DMS 273 treated with DMSO at 0.1 percent for 48 hours (cell line): ENCODE measurements at regions not wholly inside any gene's neighbourhood (a gene's known extent, or its start where the extent isn't known, plus 50 kb on each side); places are given as distances from the start of the nearest gene placed in this dataset.

ENCODE experiments used
- DNase-seq: peaks from one replicate; lab custom pipeline; 2025; lab: John Stamatoyannopoulos, UW

DNA sequence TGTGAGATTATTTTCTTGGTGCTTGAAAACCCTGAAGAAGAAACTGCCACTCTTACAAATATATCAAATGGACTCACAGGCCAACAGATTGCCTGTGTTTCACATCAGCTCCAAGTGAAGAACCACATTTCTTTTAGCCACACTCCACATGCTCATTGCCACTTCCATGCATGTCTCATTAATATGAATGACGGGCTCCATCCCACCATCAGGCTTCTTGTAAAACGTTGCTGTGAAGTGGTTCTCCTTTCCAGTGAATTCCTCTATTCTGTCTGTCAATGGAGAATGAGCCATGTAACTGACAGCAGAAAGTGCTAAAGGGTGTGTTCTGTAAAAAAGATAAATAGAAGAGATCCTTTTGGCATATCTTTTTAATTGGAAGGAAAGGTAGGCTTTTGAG is 188.2 kb upstream of the RMST start:
- no peak for DNase-seq

DNA sequence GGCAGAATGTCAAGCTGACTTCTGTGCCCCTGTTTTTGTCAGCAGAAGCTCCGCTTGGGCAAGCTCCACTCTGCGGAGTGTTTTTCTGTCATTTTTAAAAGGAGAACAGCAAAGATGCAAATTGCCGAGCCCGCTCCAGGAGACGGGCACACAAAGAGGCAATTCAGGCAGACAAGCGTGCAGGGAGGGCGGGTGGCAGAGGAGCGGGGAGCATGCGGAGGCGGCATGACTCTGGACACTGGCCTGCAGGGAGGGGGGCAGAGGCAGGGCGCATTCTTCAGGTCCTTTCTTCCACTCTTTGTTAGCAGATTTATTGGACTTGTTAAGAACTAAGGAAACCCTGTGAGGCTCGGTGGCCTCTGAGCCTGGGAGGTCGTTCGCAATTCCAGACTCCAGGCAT is 187.3 kb upstream of the RMST start:
- no peak for DNase-seq

DNA sequence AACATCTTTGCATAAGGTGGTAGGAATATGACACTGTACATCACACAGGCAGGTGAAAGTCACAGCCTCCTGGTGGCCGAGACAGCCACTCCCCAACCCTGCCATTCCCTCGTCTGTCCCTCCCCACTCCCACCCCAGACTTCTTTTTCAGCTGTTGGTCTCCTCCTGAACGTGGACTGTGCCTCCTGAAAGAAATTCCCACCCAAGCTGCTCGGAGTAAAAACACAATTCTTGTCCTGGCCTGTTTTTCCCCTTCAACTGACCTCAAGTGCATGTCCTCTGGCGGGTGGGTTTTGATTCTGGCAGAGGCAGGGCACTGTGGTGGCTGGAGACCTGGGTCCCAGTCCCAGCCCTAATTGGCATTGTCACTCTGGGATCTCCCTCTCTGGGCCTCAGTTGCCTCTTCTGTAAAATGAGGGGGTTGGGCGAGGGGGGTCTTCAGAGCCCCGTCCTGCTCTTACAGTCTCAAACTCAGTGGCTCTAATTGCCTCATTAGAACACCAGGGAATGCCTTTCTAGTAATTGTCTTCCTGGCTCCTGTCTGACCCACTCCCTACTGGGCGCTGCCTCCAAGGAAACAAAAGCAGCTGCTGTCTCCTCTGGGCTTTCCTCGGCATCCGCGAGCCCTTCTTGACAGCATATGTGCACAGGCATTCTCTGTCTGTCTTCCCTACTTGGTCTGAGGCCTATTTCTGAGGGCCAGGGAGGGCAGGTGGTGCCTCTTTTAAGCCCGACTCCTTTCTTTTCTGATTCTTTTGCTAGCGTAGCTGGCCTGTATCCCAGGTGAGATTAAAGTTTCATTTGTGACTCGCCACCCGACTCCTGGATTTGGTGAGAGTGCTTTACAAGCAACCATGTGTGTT is 186.6 kb upstream of the RMST start:
- no peak for DNase-seq

DNA sequence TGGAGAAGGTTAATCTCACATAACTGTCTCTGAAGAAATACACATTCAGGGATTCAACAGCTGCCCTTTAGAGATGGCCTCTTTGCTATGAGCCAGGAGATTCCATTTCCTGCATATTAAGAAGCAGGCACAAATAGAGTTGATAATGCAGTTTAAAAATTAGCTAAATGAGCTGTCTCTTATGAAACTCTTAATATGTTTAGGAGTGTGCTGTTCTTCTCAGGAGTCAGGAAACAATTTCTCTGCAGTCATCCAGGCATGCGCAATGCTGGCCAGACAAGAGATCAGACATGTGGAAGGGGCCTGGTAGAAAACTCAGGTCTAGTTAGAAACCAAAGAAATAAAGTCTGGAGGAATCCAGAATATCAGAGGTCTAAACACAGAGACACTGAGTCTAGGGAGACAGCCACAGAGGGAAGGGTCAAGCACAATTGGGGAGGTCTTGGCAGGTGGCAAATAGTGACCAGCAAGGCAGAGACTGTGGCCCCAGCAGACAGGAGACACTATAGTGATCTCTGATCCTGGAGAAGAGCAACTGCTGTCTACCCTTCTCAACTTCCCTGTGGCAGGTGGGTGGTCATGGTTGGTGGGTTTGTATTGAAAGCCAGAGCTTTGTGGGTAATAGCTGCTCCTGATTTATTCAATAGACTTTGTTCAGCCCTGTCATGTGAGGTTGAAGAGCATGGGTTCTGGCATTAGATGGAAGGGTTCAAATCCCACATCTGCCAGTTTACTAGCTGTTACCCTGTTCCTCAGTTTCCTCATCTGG is 185.8 kb upstream of the RMST start:
- no peak for DNase-seq

DNA sequence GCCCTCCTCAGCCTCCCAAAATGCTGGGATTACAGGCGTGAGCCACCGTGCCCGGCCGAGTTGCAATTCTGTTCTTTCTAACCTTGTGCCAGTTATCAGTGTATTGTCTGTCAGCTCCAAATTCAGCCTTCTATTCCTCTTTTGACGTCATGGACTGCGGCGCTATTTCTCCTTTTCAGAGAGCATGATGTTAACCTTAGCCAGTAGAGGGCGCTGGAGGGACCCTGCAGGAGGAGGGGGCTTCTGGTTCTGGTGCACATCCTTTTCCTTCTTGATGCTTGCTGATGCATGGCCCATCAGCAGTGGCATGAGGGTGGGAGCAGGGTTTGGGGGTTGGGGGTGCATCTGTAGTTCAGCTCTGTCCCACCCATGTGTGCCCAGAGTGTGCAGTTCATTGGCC is 179.3 kb upstream of the RMST start:
- no peak for DNase-seq

DNA sequence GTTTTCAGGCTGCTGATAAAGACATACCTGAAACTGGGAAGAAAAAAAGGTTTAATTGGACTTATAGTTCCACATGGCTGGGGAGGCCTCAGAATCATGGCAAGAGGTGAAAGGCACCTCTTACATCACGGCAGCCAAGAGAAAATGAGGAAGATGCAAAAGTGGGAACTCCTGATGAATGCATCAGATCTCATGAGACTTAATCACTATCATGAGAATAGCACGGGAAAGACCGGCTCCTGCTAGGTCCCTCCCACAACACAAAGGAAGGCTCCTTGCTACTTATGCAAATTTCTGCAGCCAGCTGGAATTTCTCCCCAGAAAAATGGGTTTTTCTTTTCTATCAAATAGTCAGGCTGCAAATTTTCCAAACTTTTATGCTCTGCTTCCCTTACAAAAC is 174.1 kb upstream of the RMST start:
- no peak for DNase-seq

DNA sequence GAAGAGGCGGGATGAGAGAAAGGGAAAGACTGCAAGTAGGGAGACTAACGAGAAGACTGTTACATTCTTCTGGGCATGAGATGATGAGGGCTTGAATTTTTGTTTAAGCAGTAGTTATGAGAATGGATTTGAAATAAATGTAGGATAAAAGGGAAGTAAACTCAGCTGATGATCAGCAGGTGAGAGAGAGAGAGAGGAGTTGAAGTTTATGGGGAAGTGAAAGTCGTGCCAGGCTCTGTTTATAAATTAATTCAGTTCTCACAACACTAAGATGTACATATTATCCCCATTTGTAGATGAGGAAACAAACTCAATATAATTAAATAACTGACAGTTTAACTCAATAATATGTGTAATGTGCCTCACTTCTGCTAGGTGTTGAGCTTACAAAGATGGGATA is 170.0 kb upstream of the RMST start:
- no peak for DNase-seq

DNA sequence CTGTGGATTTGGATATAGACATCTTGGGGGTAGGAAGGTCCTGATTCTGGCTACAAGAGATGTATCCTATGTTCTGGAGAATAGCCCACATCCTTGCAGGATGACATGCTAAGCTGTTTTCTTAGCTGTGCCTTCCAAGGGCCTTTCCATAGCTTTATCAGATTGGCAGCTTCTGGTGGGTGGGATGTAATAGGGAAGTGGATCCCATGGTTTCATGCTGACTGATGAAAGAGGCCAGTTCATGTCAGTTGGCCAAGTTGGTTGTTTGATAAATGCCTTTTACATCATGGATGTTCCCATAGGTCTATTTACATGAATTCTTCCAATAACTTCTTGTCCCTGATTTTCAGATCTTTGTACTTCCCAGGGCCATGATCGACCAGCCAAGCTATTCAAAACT is 169.1 kb upstream of the RMST start:
- no peak for DNase-seq

DNA sequence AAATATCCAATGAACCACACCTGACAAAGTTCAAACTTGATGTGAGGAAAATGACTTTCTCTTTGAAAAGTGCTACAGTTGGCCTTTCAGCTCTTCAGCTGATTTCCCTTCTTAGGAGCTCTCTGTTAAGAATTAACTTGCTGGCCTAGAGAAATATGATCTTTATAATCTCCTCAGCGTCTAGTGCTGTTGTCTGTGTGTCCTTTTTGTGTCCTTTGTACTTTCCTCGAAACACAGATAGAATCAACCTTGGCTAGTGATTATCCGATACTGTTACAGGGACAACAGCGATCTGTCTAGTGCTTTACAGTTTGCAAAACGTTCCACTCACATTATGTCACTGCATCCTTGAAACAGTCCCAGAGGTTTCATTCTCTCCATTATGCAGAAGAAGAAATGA is 162.8 kb upstream of the RMST start:
- no peak for DNase-seq

DNA sequence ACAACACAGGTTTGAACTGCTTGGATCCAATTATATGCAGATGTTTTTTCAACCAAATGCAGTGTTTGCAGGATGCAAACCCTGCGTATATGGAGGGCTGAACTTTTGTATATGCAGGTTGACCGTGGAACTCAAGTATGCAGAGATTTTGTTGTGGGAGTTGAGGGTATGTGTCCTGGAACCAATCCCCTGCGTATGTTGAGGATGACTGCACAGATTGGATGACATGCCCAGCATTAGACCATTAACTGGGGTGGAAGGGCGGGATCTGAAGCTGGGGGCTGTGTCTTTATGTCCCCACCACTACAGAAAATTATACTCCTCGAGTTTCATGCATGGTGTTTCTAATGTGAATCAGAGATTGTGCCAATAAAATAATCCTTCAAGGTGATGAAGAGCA is 162.2 kb upstream of the RMST start:
- no peak for DNase-seq

DNA sequence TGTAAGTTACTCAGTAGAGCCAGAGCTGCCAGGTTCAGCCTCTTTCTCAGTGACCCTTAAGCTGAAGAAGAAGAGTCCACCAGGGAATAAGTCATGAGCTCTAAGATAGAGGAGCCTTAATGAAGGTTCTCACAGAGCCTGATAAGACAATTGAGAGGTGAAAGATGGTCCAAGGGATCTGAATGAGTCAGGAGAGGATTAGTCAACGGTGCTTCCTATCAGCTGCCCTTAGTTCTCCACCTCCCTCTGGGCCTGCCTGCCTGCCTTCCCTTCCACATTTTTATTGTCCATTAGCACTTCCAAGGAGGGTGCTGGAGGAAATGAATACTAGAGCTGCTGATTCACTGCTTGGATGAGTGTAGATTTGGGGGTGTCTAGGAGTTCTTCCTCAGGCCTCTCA is 161.7 kb upstream of the RMST start:
- no peak for DNase-seq

DNA sequence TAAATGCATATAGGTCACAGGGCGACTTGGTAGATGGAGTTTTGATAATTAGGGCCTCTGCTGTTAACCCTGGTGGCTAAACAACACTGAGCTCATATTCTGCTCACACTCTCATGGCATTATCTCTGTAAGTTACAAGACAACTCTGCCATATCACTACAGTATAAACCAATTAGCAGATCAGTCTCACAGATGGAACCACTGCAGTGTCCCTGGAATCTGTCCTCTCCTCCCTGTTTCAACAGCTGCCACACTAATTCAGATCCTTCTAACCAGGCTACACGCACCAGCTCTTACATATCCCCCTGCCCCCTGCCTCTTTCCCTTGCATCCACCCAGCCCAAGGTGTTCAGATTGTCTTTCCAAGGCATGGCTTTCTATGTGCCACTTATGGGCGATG is 161.0 kb upstream of the RMST start:
- no peak for DNase-seq

DNA sequence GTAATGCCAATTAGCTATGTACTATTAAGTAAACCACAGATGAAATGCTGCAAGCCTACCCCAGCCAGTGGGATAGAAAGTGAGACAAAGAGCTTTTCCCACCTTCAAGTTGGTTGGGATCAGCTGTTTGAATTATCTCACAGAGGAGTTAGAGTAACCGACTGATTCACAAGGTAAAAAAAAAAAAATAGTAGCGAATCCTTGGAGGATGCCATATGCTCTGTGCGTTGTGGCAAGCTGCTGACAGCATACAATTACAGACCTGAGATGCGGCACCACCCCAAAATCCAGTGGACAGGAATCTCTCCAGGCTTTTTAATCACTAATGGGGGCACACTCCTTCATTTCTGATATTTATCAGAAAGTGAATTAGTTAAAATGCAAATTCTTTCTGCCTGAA is 157.0 kb upstream of the RMST start:
- no peak for DNase-seq

DNA sequence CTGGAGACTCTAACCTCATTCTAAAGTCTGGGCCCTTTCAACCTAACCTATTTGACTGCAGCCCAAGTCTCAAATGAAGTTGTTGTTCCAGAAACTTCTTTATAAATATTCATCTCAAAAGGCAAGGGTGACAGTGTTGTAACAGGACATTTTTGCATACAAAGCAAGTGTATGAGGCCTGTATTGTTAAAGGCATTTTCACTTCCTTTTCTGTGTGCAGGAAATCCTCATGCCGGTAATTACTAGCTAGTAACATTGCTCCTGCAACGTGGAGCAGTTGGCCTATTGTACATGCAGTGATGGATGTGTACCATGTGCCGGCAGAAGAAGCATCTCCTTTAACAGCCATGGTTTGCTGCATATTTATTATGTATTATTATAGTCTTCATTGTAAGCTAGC is 156.5 kb upstream of the RMST start:
- DNase-seq, result no peak

DNA sequence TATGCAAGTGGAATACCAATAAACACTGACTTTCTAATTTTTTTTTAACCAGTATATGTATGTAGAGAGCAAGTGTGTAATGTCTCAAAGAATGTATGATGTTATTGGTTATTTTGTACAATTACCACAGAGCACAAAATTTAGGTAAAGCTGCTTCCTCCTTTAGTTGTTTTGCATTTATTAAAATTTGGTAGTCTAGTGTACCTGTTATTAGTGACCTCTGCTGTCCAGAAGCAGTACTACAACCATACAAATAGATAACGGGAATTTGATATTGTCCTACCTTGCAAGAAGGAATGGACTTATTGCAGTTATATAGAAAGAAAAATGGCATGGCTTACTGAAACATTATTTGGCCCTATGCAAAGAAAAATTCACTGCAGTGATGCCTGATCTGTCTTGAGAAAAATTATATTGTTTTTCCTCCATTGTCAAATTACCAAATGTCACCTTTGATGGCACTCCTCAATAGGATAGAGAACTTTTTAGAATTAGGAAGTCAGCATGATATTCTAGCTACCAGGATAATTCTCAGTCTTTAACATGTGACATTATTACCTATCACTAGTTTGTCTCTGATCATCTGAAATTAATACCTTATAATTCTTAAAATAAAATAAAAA is 153.9 kb upstream of the RMST start:
- DNase-seq, result no peak

DNA sequence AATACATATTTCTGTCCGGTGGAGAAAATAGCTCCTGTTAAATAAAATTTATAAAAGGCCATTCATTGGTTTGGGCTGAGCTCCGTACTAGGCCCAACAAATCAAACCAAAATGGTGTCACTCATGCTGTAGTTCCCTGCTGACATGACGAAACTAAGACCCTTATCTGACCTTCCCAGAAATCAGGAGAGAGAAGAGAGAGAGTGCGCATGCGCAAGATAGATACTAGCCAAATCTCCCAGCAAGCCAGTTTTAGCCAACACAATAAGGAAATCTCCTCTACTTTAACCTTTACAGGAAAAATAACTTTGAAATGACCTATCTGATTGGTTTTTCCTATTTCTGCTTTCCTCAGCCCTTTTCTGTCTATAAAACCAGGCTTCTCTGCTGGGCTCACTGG is 152.7 kb upstream of the RMST start:
- no peak for DNase-seq

DNA sequence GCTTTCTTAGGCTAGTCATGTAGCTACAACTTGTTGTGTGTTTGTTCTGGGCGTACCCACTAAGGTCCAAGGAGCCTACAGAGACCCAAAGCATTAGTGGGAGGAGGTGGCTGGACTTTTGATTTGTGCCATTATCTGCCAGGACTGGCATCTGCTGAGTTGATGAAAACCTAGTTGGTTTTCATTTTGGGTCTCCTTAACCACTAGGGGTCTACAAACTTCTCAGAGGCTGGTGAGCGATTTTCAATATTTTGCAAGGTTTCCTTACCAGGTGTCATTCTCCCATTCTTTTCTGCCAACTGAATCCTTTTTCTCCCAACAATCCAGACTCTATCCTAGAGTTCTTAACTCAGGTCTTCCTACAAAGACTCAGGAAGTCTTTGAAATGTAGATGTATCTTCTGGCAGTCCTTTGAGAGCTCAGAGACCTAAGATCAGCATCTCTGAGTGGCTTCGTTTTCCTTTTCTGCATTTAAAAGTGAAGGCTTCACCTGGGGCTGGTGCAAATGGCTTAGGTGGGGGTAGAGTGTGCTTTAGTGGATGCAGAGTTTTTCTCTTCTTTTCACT is 150.0 kb upstream of the RMST start:
- no peak for DNase-seq

DNA sequence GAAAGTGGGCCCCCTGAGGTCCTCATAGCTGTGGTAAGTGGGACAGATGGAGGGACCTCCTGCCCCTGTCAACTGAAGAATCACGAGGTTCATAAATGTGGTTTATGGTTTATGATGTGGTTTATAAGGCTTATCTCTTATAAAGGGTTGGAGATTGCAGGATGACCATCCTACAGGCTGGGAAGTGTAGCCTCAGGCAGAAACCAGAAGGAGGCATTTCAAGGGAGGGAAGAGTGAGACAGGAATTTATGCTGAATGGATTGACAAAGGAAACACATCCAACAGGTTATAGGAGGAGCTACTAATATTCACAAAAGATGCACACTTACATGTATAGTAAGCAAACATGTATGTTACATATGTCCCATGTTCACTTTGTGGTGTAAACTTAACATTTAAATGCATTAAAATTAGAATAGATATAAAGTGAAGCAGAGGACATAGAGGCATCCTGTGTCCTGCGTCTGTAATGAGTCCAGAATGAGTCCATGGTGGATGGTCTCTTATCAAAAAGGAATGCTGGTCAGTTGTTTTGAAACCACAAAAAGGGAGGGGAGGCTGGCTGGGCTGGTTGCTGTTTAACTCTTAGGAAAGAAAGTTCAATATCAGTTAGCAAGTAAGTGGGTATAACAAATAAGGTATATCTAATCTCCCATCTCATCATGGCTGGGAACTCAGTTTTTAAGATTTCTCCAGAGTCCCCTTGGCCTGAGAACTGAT is 149.0 kb upstream of the RMST start:
- no peak for DNase-seq

DNA sequence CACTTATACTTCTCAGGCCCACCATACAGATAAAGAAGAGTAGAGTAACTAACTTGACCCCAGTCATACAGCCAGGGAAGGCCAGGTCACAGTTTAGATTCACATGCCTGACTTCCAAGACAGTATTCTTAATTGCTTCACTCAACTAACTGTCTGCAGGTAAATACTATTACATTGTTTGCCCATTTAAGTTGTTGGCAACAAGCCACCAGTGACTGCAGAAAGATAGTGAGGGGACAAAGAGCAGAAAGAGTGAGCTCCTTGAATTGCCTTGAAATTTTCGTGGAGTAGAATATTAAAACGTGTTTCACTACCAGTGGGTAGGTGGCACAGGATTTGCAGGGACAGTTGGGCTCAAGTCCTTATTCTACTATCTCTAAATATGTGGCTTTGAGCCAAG is 146.3 kb upstream of the RMST start:
- DNase-seq, result no peak

DNA sequence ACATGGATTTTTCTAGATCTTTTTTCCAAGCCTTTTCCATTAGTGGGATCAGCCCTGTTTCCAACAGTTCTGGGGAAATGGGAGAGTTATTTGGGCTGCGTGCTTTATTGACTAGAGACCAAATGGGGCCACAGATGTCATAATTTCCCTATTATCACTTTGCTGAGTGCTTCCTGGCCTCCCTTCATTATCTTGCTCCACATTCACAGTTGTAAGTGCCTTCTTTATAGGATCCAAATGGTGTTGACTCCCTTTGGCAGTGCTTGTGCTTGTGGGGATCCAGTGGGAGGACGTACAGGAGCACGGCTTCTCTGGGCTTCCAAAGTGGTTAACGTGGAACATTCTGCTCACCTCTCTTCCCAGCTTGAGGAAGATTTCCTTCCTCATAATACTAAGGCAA is 141.0 kb upstream of the RMST start:
- no peak for DNase-seq

DNA sequence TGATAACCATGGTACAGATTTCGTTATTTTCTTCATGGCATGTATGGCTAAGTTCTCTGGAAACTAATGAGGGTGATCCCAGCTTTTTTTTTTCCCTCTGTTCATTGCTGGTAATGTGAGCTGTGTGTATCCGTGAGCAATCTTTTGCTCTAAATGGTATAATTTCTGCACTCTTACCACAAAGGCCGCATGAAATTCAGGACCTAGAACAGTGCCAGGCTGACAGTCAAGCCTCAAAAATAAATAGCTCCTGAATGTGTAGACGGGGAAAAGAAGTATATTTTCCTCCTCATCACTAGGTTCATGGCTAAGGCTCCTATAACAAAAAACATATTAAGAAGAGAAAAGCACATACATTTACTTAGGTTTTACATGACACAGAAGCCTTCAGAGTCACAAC is 140.2 kb upstream of the RMST start:
- no peak for DNase-seq

DNA sequence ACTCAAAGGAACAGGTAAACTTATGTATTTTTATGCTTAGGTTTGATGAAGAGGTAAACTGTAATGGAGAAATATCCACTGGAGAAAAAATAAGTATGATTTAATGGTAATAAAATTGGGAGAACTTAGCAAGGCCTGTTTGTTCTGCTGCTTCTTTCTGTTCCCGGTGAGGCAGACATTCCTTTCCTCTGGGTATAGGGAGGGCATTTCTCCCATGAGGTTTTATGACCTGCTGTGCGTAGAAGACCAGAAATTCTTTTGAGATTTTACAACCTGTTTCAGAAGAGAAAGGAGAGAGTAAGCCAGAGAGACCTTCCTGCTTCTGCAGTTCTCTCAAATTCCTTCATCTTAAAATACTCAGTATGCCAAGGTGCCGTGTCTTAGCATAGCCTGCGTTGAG is 139.4 kb upstream of the RMST start:
- no peak for DNase-seq
